ENCODE measurements at regions not wholly inside any gene's neighbourhood (a gene's known extent, or its start where the extent isn't known, plus 50 kb on each side); places are given as distances from the start of the nearest gene placed in this dataset.

- H3K27me3 ChIP-seq (replicated peaks; ENCODE audit: control insufficient read depth, insufficient read depth, low read length) = no peaks in the 10 kb centered on the region
- TF ChIP-seq CTCF (IDR thresholded peaks at IDR 0.05; ENCODE audit: insufficient read depth, low read length, poor library complexity, severe bottlenecking) = no peak
- no peak for DNase-seq (ENCODE audit: extremely low read depth, insufficient read length)
- no peak overlapping the region for H3K4me3 ChIP-seq (replicated peaks; ENCODE audit: low read depth, low read length)
- no peaks in the 10 kb centered on the region for H3K36me3 ChIP-seq (ENCODE audit: control insufficient read depth, insufficient read depth, low read length)
Observed at GRCh38 chr5:21185536-21185935, 1197.5 kb upstream of the CDH18 start.

- no peaks in the 10 kb centered on the region for H3K36me3 ChIP-seq (ENCODE audit: control insufficient read depth, insufficient read depth, low read length)
- DNase-seq (ENCODE audit: extremely low read depth, insufficient read length) = no peak
- no peak overlapping the region for H3K4me3 ChIP-seq (replicated peaks; ENCODE audit: low read depth, low read length)
- TF ChIP-seq CTCF (IDR thresholded peaks at IDR 0.05; ENCODE audit: insufficient read depth, low read length, poor library complexity, severe bottlenecking) = no peak
- no peaks in the 10 kb centered on the region for H3K27me3 ChIP-seq (replicated peaks; ENCODE audit: control insufficient read depth, insufficient read depth, low read length)
Observed at GRCh38 chr5:21184581-21184980, 1196.6 kb upstream of the CDH18 start.

GRCh38 chr5:21181609-21182125 is 1193.7 kb upstream of the CDH18 start:
- Histone ChIP-seq H3K4me3 (replicated peaks; ENCODE audit: low read depth, low read length) (no peak overlapping the region), H3K27me3 (replicated peaks; ENCODE audit: control insufficient read depth, insufficient read depth, low read length) (no peaks in the 10 kb centered on the region), H3K36me3 (ENCODE audit: control insufficient read depth, insufficient read depth, low read length) (no peaks in the 10 kb centered on the region)
- TF ChIP-seq CTCF (IDR thresholded peaks at IDR 0.05; ENCODE audit: insufficient read depth, low read length, poor library complexity, severe bottlenecking) = no peak
- DNase-seq (ENCODE audit: extremely low read depth, insufficient read length) = no peak

- no peaks in the 10 kb centered on the region for H3K36me3 ChIP-seq (ENCODE audit: control insufficient read depth, insufficient read depth, low read length)
- TF ChIP-seq CTCF (IDR thresholded peaks at IDR 0.05; ENCODE audit: insufficient read depth, low read length, poor library complexity, severe bottlenecking) = no peak
- no peak for DNase-seq (ENCODE audit: extremely low read depth, insufficient read length)
Observed at GRCh38 chr5:21173526-21173925, 1185.5 kb upstream of the CDH18 start.

GRCh38 chr5:21173036-21173435 is 1185.0 kb upstream of the CDH18 start:
- no peak for TF ChIP-seq CTCF (IDR thresholded peaks at IDR 0.05; ENCODE audit: insufficient read depth, low read length, poor library complexity, severe bottlenecking)
- no peak overlapping the region for H3K4me3 ChIP-seq (replicated peaks; ENCODE audit: low read depth, low read length)
- no peaks in the 10 kb centered on the region for H3K27me3 ChIP-seq (replicated peaks; ENCODE audit: control insufficient read depth, insufficient read depth, low read length)
- DNase-seq (ENCODE audit: extremely low read depth, insufficient read length) = no peak
- H3K36me3 ChIP-seq (ENCODE audit: control insufficient read depth, insufficient read depth, low read length) = no peaks in the 10 kb centered on the region

More at GRCh38 chr5:21173526-21173925, 1185.5 kb upstream of the CDH18 start:
- H3K27me3 ChIP-seq (replicated peaks; ENCODE audit: control insufficient read depth, insufficient read depth, low read length) = no peaks in the 10 kb centered on the region
- H3K4me3 ChIP-seq (replicated peaks; ENCODE audit: low read depth, low read length) = no peak overlapping the region

- DNase-seq (ENCODE audit: extremely low read depth, insufficient read length) = no peak
- Histone ChIP-seq H3K36me3 (ENCODE audit: control insufficient read depth, insufficient read depth, low read length) (no peaks in the 10 kb centered on the region), H3K27me3 (replicated peaks; ENCODE audit: control insufficient read depth, insufficient read depth, low read length) (no peaks in the 10 kb centered on the region), H3K4me3 (replicated peaks; ENCODE audit: low read depth, low read length) (no peak overlapping the region)
- TF ChIP-seq CTCF (IDR thresholded peaks at IDR 0.05; ENCODE audit: insufficient read depth, low read length, poor library complexity, severe bottlenecking) = no peak
Observed at GRCh38 chr5:21171038-21171437, 1183.0 kb upstream of the CDH18 start.

Measured in GM06990 (cell line).